Sciatic nerve (tissue), 2 donors: ENCODE measurements at regions not wholly inside any gene's neighbourhood (a gene's known extent, or its start where the extent isn't known, plus 50 kb on each side); places are given as distances from the start of the nearest gene placed in this dataset.

Source experiments
- ATAC-seq: fragments of 200-7000 bp; cut with Tn5 transposase; one replicate; pipeline ENCODE4 v1.9.1; 2020; ENCODE audit warnings: mild to moderate bottlenecking, moderate library complexity
- DNase-seq: peaks from one replicate; pipeline ENCODE4 v3.0.0-alpha.2; 2020; ENCODE audit warnings: low spot score
- intact Hi-C: fragments of 100-400 bp; cut with DNase I; formaldehyde crosslinking; loops from one replicate; pipeline ENCODE4 v1.14.2; 2022
- donor health status: DM: no; HTN: no; CAD: no.
- donor health status: DM: no; HTN: no; CAD: no.

DNA sequence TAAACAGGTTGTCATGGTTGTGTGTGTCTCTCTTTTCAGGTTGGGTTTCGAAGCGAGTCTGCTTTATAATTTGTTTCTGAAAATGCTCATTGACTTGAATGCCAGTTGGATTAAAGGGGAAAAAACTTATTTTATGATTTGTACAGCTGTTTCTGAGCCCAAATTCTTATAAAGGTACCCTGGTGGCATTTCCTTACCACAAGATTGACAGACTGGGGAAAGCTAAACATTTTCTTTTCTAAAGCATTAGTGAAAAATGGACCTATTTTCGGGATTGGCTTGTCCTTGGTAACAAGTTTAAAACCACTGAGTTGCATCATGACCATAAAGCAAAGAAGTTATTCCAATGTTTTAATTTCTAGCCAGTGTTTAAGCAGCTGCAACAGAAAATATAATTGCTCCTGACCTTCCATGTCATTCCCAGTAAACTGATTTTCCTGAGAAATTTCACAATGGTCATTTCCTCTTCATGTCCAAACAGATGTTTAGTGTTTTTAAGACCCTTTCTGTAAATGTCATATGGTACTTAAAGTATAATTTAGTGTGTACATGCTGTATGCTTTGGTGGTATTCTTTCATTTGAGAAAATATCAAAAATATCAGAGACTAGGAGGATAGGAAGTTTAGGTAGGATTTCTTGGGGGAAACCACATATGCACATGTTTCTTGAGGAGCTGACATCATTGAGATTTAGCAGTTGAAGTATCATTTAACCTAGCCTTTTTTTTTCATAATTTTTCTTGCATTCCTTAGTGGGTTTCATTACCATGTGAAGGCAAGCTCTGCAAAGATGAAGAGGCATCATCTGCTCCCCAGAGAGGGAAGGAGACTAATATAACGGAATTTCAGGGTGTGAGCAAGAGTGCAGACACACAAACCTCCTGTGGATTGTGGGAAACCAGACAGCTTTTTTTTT, 667.1 kb upstream of the RGMB start:
- peak; percentile 87 for ATAC-seq
- intact Hi-C loops, result no loop called here
- no peak for DNase-seq

DNA sequence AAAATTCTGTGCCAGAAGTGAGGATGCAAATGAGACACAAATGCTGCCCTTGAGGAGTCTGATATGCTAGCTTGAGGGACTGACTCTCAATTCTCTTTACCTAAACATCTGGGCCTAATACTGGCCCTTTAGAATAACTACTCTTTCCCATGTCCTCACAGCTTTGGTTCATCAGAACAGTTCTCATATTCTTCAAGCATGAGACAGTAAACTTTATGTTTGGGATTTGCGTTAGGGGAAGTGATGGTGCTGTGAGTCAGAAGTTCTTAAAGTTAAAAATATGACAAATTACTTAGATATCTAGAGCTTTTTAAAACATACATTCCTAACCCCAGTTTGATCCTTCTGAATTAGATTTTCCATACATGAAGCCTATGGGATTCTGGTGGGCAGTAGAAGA, 665.0 kb upstream of the RGMB start:
- ATAC-seq (no peak), DNase-seq (no peak)
- intact Hi-C loops, result no loop called here

DNA sequence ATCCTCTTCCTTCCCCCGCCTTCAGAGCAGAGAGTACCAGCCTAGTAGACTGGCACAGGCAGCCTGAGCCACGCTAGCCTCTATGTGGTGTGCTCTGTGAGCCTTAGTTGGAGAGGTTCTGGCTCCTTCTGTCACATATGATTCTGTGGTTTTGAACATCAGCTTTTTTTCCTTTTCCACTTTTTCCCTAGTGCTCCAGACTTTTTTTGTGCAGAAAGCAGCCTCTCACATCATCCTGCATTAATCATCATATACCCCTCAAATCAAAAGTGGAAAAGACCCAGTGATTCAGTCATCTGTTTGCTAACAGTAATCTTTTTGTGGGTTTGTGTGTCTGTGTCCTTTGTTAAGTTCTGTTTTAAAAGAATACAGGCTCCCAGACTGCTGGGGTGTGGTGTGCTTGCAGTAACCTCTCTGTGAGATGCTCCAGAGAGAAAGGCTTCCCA, 663.9 kb upstream of the RGMB start:
- DNase-seq (no peak), ATAC-seq (no peak)
- intact Hi-C loops, result no loop called here

DNA sequence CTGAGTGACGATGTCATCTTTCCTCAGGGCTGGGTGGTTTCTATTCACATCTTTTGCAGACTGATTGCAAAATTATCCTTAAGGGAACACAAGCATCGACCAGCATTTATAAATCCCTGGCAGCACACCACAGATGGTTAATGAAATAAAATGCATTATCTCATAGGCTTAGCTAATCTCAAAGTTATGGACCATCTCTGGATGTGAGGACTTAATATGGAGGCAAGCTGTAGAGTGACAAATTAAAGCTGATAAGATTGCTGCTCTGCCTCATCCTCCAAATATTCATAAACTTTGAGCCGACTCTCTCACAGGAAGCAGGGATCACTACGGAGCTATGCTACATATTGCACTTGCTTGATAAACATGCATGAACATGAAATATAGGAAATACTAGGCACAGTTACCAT, 663.2 kb upstream of the RGMB start:
- DNase-seq (no peak), ATAC-seq (no peak)
- intact Hi-C loops, result no loop called here

DNA sequence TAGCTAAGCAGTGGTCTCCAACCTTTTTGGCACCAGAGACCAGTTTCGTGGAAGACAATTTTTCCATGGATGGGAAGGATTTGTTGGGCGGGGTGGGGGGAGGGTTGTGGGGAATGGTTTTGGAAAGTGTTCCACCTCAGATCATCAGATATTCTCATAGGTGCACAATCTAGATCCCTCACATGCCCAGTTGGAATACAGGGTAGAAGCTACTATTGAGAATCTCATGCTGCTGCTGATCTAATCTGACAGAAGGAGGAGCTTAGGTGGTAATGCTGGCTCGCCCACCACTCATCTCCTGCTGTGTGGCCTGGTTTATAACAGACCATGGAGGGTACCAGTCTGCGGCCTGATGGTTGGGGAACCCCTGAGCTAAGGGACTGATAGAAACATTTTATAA, 662.7 kb upstream of the RGMB start:
- intact Hi-C loops, result no loop called here
- ATAC-seq (no peak), DNase-seq (no peak)

DNA sequence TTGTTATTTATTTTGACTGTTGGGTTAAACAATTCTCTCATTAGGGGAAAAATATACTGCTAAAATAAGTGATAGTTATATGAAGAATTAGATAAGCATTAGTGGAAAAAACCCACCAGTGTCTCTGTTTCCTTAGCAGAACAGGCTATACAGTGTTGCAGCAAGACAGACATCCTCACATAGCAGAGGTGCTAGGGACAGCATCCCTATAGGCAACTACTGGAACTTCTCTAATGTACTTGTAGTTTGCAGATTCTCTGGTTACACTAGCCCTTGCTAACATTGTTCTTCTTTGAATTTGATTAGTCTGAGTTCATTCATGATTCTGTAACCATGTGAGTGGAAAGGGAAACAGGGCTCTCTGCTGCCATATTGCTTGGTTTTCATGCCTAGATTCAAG, 661.8 kb upstream of the RGMB start:
- intact Hi-C loops, result no loop called here
- DNase-seq, result no peak
- no peak for ATAC-seq

DNA sequence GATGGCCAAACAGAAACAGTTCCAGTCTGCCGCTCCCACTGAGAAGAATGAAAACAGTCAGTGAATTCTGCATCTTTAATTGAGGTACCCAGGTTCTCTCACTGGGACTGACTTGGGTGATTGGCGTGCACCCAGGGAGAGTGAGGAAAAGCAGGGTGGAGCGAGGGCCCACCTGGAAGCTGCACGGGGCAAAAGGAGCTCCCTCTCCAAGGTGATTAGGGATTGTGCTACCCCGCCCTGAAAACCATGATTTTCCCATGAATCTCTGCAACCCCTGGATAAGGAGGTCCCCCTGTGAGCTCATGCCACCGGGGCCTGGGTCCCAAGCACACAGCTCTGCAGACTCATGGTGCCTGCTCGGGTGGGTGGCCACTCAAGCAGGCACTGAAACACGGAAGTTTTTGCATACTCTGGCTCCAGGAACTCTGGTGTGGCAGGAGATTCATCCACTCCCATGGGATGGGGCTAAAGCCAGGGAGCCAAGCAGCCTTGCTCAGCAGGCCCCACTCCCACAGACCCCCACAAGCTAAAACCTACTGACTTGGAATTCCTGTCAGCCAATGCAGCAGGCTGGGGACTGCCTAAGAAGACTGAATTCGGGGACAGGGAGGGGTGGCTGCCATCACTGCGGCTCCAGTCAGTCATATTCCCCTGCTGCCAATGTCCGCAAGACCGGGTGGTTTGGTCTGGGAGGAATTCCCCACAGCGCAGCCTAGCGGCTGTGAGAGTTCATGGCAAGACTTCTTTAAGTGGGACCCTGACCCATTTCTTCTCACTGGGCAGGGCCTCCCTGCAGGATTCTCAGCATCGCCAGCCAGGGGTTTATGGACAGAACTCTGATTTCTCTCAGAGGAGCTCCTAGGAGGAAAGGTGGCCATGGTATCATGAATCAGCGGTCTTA, 652.2 kb upstream of the RGMB start:
- ATAC-seq (no peak), DNase-seq (no peak)
- intact Hi-C loops, result no loop called here

DNA sequence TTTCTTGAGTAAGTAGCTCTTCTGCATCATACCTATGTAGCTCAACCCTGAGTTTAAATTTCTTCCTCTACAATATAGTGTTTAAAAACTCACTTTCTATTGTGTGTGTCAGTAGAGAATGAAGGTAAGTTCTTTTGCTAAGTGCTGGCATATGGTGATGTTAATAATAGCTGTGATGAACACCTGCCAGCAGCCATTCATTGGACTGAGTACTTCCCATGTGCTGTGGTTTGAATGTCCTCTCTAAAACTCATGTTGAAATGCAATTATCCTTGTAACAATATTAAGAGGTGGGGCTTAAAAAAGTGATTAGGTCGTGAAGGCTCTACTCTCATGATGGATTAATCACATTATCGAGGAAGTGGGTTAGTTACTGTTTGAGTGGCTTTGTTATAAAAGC, 645.2 kb upstream of the RGMB start:
- ATAC-seq (no peak), DNase-seq (no peak)
- intact Hi-C loops, result no loop called here

DNA sequence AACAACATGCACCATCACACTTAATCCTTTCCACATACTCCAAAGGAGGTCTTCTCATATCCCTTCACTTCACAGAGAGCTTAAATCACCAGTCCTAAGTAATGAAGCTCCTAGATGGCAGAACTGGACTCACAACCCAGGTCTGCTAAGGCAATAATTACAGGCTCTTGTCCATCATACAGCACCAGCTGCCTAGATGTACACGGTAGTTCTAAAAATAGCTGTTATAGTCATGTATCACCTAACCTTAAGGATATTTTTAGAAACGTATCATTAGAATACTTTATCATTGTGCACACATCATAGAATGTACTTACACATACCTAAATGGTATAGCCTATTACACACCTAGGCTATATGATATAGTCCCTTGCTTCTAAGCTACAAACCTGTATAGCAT, 644.6 kb upstream of the RGMB start:
- intact Hi-C loops, result no loop called here
- DNase-seq, result no peak
- ATAC-seq, result no peak

DNA sequence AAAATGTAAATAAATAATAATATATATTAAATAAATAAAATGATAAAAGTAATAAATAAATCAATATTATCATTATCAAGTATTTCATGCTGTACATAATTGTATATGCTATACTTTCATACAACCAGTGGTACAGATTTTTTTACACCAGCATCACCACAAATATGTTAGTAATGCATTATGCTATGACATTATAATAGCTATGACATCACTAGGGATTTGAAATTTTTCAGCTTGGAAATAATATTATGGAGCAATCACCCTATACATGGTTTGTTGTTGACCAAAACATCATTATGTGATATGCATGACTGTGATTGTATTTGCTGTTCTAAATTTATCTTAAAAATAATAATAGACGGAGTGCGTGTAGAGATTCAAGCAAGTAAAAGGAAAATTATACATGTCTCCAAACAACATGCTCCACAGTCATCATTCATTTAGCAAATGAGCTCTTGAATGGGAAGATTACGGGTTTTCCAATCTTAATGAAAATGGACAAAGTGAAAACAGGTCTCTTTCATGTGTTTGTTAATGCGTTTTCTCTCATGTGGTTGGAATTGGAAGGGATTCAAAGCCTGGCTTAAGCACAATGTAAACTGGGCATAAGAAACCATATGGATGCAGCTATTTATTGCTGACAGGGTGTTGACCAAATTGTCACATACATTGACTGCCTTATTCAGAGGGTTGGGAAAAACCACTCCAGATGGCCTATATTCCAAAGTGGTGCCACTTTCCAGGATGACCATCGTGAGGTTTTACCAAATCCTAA, 643.0 kb upstream of the RGMB start:
- DNase-seq, result no peak
- intact Hi-C loops, result no loop called here
- ATAC-seq, result no peak

DNA sequence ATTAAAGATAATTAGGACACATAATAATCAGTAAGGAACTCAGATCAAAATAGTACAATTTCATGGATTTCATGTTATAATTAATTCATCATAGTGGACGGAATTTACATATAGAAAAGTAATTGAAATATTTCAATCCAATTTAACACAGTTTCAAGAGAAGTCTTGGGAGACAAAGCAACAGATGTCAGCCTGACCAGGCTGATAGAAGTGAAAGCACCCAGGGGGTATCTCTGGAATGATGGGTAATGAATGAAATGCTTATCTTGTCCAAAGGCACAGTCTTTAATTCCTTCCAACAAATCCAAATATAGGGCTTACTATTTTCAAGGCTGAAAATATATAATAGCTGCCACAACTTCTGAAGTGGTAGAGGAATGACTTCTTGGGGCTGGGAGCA, 629.3 kb upstream of the RGMB start:
- ATAC-seq, result no peak
- intact Hi-C loops, result no loop called here
- DNase-seq, result no peak

DNA sequence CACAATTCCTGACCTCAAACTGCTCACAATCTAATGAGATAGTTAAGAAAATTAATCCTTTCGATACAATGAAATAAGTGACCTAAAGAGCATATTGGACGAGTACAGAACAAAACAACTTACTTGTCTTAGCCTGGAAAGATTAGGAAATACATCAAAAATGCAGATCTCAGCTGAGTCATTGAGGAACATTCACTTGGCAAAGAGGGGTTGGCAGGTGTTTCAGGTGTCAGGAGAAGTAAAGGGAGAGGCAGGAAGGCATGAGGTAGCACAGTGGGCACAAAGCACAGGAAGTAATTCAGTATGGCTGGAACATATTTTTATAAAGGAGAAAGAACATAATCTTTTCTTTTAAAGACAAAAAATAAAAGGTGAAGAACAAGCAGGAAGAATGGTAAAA, 628.8 kb upstream of the RGMB start:
- no peak for DNase-seq
- intact Hi-C loops, result no loop called here
- ATAC-seq, result no peak

DNA sequence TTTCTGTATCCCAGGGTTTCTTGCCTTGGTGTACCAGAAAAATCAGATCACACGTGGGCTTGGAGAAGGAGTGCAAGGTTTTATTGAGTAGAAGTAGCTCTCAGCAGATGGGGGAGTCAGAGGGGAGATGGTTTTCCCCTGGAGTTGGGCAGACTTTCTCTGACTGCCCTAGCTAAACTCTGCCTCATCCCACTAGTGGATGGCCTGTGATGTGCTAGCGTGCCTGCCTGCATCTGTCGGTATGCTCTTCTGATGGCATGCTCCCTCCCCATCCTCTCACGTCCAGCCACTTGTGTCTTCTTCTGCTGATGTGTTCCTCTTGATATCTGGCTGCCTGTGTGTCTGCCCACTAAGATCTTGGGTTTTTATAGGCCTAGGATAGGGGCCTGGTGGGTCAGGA, 616.1 kb upstream of the RGMB start:
- no peak for ATAC-seq
- intact Hi-C loops, result no loop called here
- DNase-seq, result no peak

DNA sequence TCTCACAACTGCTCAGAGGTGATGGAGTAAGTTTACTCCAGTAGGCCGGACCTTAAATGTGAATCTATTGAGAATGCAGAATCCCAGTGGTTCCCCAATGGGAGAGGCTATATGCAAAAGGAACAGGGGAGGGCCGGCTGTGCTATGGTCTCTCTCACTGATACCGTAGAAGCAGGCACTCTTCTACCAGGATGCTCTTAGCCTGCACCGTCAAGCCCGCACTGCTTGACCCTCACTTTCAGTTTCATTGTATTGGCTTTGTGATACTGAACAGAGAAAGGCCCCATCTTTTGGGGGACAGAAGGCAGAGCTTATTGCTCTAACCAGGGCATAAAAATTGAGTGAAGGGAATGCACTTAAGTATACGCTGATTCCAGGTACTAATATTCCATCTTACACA, 615.0 kb upstream of the RGMB start:
- intact Hi-C loops, result no loop called here
- DNase-seq (no peak), ATAC-seq (no peak)

DNA sequence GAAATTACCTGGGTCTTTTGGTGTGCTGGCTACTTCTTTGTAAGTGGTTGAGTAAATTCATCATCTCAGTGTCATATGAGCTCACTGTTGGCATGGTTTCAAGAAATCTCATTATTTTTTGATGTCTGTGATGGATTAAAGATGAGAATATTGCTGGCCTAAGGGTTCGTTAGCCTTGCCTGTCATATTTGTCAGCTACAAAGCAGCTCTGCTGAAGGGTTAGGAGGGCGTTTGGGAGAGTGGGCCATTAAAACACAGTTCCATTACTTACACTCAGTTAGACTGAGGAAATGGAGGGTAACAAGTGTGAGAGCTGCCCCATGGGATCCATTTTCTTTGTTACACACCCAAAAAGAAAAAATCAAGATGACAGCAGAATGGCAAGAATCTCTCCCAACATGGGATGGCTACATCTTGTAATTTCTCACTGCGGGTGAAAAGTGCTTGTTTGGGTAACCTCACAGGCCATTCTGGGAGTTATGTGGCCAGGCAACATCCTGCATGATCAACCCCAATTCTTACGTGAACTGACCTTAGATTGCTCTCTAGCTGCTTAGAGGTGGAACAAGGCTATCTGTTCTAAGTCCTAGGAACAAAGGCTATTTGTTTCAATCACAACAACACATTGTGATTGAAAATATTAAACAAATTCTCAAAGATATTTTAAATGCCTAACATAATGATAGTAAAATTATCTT, 609.5 kb upstream of the RGMB start:
- DNase-seq, result no peak
- ATAC-seq, result peak; percentile 85
- intact Hi-C loops, result no loop called here

DNA sequence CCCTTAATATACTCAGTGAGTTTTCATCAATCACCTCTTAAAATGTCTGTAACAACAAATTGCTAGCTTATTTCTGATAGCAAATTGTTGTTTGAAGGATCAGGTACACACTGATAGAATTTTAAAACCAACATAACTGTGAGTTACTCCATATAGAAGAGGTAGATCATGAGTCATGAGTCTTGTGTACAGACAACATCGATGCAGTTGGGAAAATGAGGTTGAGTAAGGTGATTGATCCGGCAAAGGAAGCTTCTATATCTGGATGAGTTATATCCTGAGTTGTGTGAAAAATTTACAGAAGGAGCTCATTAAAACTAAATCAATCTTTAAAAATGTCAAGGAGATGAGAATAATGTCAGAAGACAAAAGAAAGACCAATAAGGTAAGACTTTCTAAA, 604.6 kb upstream of the RGMB start:
- ATAC-seq (no peak), DNase-seq (no peak)
- intact Hi-C loops, result no loop called here

DNA sequence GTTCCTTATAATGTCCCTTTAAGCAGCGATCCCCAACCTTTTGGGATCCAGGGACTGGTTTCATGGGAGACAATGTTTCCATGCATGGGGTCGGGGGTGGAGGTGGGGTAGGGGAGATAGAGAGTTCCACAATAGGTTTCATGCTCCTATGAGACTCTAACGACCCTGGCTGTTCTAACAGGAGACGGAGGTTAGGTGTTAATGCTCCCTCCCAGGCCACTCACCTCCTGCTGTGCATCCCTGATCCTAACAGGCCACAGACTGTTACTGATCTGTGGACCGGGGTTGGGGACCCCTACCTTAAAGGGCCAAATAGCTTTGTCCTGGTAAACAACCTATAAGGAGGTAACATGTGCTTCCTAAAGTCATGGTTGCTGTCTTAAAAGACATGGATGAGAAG, 602.5 kb upstream of the RGMB start:
- intact Hi-C loops, result no loop called here
- no peak for ATAC-seq
- DNase-seq, result no peak

DNA sequence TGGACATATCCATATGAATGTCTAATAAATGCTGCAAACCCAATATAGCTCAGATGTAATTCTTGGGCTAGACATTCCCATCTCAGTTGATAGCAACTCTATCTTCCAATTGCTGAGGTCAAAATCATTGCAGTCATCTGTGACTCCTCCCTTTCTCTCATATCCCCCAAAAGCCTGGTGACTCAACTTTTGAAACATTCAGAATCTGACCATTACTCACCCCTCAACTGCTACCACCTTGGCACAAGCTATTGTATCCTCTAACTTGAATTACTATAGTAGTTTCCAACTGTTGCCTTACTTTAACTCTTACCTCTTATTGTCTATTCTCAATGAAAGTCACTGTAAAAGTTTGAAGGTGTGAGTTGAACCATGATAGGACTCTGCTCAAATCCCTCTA, 600.1 kb upstream of the RGMB start:
- DNase-seq, result no peak
- intact Hi-C loops, result no loop called here
- ATAC-seq, result no peak

DNA sequence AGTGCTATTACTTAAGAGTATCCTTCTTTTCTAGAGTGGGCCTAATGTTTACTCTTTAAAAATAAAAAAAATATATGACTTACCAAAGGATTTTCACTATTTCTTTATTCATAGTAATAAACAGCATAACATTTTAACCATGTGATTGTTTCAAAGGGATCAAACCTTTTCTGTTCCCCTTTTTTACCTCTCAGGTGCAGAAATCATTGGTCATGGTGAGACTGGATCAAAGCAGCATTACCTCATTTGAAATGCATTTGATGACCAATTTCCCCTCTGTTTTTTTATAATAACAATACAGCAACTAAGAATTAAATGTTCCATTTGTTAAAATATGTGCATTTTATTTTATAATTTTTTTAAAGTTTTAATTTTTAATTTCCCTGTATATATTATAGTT, 598.0 kb upstream of the RGMB start:
- no peak for ATAC-seq
- intact Hi-C loops, result no loop called here
- DNase-seq, result no peak
